NCI-H69 (cell line): ENCODE measurements at regions not wholly inside any gene's neighbourhood (a gene's known extent, or its start where the extent isn't known, plus 50 kb on each side); places are given as distances from the start of the nearest gene placed in this dataset.
A peak's percentile ranks its signal among the peaks of the same experiment; 100 is the strongest.
"Not testable (repeated sequence)": the region's sequence is repeated elsewhere in the genome, so short reads cannot be mapped to it uniquely, and the experiment has no call there.

ENCODE experiments used
- DNase-seq: peaks from one replicate; lab custom pipeline; 2025; lab: John Stamatoyannopoulos, UW

GRCh38 chrX:115968436-115969252 is 201.9 kb upstream of the AGTR2 start:
- DNase-seq, result peak; percentile 85

- no peak for DNase-seq
Observed at GRCh38 chrX:115970718-115971117, 199.8 kb upstream of the AGTR2 start.

DNA sequence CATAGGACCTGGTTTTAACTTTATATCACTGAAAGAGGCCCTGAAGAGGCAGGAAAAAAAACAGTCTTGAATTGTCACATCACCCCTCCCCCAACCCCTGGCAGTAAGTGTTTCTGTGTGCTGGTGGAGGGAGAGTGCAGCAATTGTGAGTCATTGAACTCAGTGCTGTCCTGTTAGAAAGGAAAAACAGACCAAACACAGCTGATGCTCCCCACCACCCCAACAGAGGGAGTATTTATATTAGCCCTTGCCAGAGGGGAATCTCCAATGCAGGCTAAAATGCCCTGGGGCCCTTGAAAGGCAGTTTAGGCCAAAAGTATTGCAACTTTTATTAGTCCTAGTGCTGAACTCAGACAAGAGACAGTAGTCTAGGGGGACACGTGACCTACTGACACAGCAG is 197.8 kb upstream of the AGTR2 start:
- no peak for DNase-seq

DNA sequence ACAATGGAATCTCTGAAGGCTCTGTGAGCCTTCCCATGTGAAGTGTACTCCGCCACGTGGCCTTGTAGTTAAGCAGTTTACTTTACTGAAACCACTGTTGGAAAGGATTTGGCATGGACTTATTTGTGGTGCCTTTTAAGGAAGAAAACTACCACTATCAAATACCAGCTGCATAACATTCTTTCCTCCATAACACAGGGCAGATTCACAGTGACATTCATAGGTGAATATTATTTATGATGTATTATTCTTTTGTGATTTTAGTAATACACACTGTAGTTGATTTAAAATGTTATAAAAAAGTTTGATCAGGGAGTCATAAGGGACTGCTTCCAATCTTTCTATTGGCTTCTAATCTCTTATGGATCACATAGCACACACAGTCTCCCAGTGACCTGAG is 192.5 kb upstream of the AGTR2 start:
- DNase-seq, result no peak

DNA sequence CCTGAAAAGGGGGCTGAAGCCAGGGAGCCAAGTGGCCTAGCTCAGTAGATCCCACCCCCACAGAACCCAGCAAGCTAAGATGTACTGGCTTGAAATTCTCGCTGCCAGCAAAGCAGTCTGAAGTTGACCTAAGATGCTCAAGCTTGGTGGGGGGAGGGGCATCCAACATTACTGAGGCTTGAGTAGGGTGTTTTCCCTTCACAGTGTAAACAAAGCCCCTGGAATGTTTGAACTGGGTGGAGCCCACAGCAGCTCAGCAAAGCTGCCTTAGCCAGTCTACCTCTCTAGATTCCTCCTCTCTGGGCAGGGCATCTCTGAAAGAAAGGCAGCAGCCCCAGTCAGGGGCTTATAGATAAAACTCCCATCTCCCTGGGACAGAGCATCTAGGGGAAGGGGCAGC is 187.4 kb upstream of the AGTR2 start:
- not testable (repeated sequence) for DNase-seq

DNA sequence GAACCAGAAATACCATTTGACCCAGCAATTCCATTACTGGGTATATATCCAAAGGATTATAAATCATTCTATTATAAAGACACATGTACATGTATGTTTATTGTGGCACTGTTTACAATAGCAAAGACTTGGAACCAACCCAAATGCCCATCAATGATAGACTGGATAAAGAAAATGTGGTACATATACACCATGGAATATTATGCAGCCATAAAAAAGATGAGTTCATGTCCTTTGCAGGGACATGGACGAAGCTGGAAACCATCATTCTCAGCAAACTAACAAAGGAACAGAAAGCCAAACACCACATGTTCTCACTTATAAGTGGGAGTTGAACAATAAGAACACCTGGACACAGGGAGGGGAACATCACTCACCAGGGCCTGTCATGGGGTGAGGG is 183.1 kb upstream of the AGTR2 start:
- DNase-seq, result not testable (repeated sequence)

GRCh38 chrX:115988825-115989224 is 181.7 kb upstream of the AGTR2 start:
- DNase-seq, result peak; percentile 43

DNA sequence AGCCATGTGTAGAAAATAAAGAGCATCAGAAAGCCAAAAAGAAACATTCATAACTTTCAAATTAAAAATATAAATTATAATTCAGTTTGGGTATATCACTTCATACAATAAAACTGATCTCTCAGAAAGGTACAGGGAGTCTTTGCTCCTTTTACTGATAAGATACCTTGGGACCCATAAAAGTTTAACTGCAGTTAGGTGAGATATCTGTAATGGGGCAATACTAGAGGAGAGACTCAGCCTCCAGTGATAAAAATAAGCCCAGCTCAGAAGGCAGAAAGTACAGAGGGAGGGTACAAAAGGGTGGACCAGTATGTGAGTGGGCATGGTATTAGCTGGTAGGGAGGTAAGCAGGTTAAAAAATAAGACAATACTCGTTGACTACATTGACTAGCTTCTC is 180.9 kb upstream of the AGTR2 start:
- DNase-seq, result no peak

GRCh38 chrX:116009346-116009745 is 161.2 kb upstream of the AGTR2 start:
- no peak for DNase-seq

- no peak for DNase-seq
Observed at GRCh38 chrX:116009861-116010710, 160.5 kb upstream of the AGTR2 start.

- no peak for DNase-seq
Observed at GRCh38 chrX:116010939-116011338, 159.6 kb upstream of the AGTR2 start.

DNA sequence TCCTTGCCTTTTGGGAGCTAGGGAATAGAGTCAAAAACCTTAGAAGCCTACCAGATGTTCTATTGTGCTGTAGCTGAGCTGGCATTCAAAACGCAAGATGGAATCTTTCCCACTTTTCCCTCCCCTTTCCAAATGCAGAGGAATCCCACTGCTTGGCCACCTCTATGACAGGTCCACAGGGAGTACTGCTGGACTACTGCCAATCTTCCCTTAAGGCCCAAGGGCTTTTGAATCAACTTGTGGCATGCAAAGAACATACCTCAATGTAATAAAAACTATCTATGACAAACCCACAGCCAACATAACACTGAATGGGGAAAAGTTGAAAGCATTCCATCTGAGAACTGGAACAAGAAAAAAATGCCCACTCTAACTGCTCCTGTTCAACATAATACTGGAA is 139.2 kb upstream of the AGTR2 start:
- DNase-seq, result no peak
